SK-N-SH (cell line): ENCODE measurements at regions not wholly inside any gene's neighbourhood (a gene's known extent, or its start where the extent isn't known, plus 50 kb on each side); places are given as distances from the start of the nearest gene placed in this dataset.

Experiments
- POLR2AphosphoS5 ChIP-seq: IDR thresholded peaks from 2 replicates; pipeline ENCODE4 v1.6.1; 2012; ENCODE audit warnings: low read depth, low read length
- REST ChIP-seq: IDR thresholded peaks from 2 replicates; pipeline ENCODE4 v1.6.1; 2012; ENCODE audit warnings: mild to moderate bottlenecking, low read depth, low read length, moderate library complexity
- TF ChIP-seq, protein P1 (sequence below): fragments of 200-600 bp; sonication (generic); IDR thresholded peaks from 2 replicates; pipeline ENCODE4 v1.6.1; 2017; ENCODE audit warnings: antibody characterized with exemption, mild to moderate bottlenecking, moderate library complexity

GRCh38 chr15:31178705-31179104 is 77.2 kb upstream of the TRPM1 start:
- TF ChIP-seq, protein P1, sequence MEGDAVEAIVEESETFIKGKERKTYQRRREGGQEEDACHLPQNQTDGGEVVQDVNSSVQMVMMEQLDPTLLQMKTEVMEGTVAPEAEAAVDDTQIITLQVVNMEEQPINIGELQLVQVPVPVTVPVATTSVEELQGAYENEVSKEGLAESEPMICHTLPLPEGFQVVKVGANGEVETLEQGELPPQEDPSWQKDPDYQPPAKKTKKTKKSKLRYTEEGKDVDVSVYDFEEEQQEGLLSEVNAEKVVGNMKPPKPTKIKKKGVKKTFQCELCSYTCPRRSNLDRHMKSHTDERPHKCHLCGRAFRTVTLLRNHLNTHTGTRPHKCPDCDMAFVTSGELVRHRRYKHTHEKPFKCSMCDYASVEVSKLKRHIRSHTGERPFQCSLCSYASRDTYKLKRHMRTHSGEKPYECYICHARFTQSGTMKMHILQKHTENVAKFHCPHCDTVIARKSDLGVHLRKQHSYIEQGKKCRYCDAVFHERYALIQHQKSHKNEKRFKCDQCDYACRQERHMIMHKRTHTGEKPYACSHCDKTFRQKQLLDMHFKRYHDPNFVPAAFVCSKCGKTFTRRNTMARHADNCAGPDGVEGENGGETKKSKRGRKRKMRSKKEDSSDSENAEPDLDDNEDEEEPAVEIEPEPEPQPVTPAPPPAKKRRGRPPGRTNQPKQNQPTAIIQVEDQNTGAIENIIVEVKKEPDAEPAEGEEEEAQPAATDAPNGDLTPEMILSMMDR: no peak
- TF ChIP-seq POLR2AphosphoS5 (no peak), REST (no peak)
